Lower leg skin (tissue), 4 donors: ENCODE measurements at regions not wholly inside any gene's neighbourhood (a gene's known extent, or its start where the extent isn't known, plus 50 kb on each side); places are given as distances from the start of the nearest gene placed in this dataset.

Source experiments
- DNase-seq, 2 donors: peaks; one replicate each; pipeline ENCODE4 v3.0.0-alpha.2; 2019; ENCODE audit warnings: low spot score in 2 of 2
- H3K4me3 ChIP-seq: fragments of 200-600 bp; sonication (generic); 2 replicates; pipeline ENCODE4 v1.5.1; 2017; ENCODE audit warnings: mild to moderate bottlenecking, low read depth; ENCODE audit not compliant: poor library complexity, severe bottlenecking
- CTCF ChIP-seq, 3 donors: fragments of 450-650 bp; IDR thresholded peaks; one replicate each; pipeline ENCODE4 v1.5.1; 2016; ENCODE audit warnings: antibody characterized with exemption in 3 of 3, mild to moderate bottlenecking in 3 of 3, moderate library complexity in 2 of 3
- POLR2A ChIP-seq, 2 donors: fragments of 450-650 bp; IDR thresholded peaks; one replicate each; pipeline ENCODE4 v1.6.1; 2016 to 2017; ENCODE audit warnings: antibody characterized with exemption in 2 of 2, mild to moderate bottlenecking in 1 of 2, moderate library complexity in 1 of 2
- WGBS, 2 donors: methylation state at CpG; one replicate each; pipeline ENCODE4 v1.1.5; 2018; 5-methylcytosine and 5-hydroxymethylcytosine counted together
- intact Hi-C: fragments of 100-400 bp; cut with DNase I; formaldehyde crosslinking; loops from one replicate; pipeline ENCODE4 v1.15.0; 2023; ENCODE audit warnings: low total_unique reads

- no peak for TF ChIP-seq POLR2A (IDR thresholded peaks at IDR 0.05)
- TF ChIP-seq CTCF (IDR thresholded peaks at IDR 0.05) = no peak
- intact Hi-C loops = no loop called here
- no peak for DNase-seq
- H3K4me3 ChIP-seq = no peak overlapping the region
- 91 to 92% methylated on average over 5 of the region's 5 CpGs for WGBS, 2 donors
Observed at GRCh38 chr7:67724435-67724834, 727.8 kb downstream of the TYW1 start.

GRCh38 chr7:67724955-67725354 is 728.3 kb downstream of the TYW1 start:
- DNase-seq = no peak
- WGBS, 2 donors = 82 to 87% methylated on average over 2 of the region's 2 CpGs
- intact Hi-C loops = no loop called here
- TF ChIP-seq POLR2A (IDR thresholded peaks at IDR 0.05) (no peak), CTCF (IDR thresholded peaks at IDR 0.05) (no peak)
- no peak overlapping the region for H3K4me3 ChIP-seq

DNA sequence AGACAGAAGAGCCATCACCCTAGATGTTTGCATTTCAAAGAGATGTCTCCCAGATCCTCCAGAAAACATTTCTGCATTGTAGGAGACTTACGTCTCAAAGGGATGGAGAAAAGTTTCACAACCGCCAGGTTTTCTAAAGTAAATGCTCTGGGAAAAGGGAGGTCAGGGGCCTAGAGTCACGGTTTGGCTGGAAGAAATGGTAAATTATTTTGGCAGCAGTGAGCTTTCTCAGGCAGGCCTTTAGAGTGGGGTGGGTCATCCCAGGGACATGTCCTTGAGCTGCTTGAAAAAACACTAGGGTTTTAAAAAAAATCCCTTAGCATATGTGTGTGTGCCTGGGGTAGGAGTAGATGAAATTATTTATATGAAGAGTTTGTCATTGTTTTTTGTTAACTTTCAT is 728.8 kb downstream of the TYW1 start:
- intact Hi-C loops = no loop called here
- TF ChIP-seq POLR2A (IDR thresholded peaks at IDR 0.05) (no peak), CTCF (IDR thresholded peaks at IDR 0.05) (no peak)
- no peak for DNase-seq
- no peak overlapping the region for H3K4me3 ChIP-seq
- 75 to 89% methylated on average over 3 of the region's 3 CpGs for WGBS, 2 donors

DNA sequence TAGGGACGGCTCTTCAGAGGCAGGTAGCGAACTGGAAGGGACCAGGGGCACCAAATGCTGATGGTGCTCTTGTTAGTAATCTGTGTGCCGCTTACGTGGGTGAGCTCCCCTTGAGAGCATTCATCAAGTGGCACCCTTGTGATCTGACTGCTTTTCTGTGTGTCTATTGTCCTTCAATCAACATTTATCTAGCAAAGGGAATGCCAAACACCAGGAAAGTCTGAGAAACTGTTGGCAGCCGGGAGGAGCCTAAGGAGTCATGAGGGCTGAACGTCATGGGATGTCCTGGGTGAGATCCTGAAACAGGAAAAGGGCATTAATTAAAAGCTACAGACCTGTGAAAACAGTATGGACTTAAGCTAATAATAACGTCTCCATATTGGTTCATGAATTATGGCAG is 733.1 kb downstream of the TYW1 start:
- WGBS, 2 donors = 71 to 79% methylated on average over 7 of the region's 7 CpGs
- H3K4me3 ChIP-seq = no peak overlapping the region
- intact Hi-C loops = loop anchor here (5.0 kb wide), 1 partner anchor 1458 kb away; no protein-coding TSS in a partner anchor
- no peak for TF ChIP-seq POLR2A (IDR thresholded peaks at IDR 0.05)
- TF ChIP-seq CTCF (IDR thresholded peaks at IDR 0.05) = no peak
- no peak for DNase-seq

- H3K4me3 ChIP-seq = no peak overlapping the region
- 70 to 74% methylated on average over 2 of the region's 2 CpGs for WGBS, 2 donors
- TF ChIP-seq CTCF (IDR thresholded peaks at IDR 0.05) = no peak
- no peak for TF ChIP-seq POLR2A (IDR thresholded peaks at IDR 0.05)
- no peak for DNase-seq
- intact Hi-C loops = loop anchor here (5.0 kb wide), 1 partner anchor 1456 kb away; no protein-coding TSS in a partner anchor
Observed at GRCh38 chr7:67731704-67732103, 735.1 kb downstream of the TYW1 start.

GRCh38 chr7:67732898-67733297 is 736.3 kb downstream of the TYW1 start:
- intact Hi-C loops = loop anchor here (5.0 kb wide), 1 partner anchor 1454 kb away; no protein-coding TSS in a partner anchor
- TF ChIP-seq POLR2A (IDR thresholded peaks at IDR 0.05) (no peak), CTCF (IDR thresholded peaks at IDR 0.05) (no peak)
- no peak for DNase-seq
- WGBS, 2 donors = 92 to 94% methylated on average over 1 of the region's 1 CpG
- no peak overlapping the region for H3K4me3 ChIP-seq
